ENCODE measurements at regions not wholly inside any gene's neighbourhood (a gene's known extent, or its start where the extent isn't known, plus 50 kb on each side); places are given as distances from the start of the nearest gene placed in this dataset.
A peak's percentile ranks its signal among the peaks of the same experiment; 100 is the strongest.

DNA sequence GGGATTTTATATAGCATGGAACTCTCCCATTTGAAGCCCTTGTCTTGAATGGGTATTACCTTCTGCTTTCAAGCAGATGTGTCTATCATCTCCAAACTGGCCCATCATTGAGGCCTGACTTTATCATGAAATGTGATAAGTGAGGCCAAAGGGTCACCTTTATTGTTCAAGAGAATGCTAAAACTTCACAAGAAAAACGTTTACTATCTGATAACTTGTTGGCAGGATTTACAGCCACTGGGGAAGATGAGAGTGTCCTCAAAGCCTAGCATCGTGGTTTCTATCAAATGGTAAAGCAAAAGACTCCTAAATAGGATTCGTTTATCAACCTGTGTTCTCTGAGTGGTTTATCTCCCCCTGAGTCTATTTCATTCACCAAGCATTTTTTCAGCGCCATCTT is 62.0 kb upstream of the CLMN start:
- no peak for FAIRE-seq

DNA sequence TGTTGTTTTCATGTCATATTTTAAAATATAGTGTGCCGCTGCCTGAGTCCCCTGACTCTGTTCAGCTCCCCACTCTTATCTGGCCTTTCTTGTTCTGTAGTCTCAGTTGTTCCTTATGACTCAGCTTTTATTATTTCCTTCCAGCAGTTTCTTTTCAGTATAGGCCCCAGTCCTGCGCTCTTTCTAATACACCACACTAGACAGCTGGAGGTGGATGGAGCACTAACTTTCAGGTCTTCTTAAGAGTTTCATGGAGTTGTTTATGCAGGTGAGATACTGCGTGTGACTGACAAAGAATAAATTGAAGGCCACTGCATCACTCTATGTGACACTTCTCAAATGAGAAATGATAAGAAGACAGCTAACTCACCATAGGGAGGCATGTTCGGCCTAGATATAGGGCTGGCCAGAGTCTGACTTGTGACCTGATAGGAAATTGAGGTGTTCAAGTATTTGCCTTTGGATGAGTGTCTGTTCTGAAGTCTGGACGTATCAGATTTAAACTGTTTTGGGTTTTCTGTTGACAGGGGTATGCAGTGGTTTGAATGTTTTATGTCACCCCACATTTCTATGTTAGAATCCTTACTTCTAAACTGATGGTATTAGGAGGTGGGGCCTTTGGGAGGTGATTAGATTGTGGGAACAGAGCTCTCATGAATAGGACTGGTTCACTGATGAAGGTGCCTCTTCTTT is 60.8 kb upstream of the CLMN start:
- FAIRE-seq: no peak

DNA sequence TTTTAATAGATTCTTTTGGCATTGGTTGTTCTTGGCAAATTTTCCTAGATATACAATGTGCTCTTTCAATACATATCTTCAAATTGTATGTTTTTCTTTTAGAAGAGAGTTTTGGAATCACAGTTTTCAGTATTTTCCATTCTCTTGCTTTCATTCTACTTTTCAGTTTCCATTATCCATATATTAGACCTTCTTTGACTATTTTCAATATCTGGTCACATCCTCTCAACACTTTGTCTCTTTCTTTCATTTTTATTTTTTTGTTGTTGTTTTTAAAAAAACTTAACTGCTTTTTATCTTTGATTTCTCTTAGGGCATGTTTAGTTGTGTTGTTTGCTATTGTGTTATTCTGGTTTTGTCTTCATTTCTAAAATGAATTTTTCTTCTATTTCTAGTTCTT is 59.9 kb upstream of the CLMN start:
- FAIRE-seq: peak; percentile 28

DNA sequence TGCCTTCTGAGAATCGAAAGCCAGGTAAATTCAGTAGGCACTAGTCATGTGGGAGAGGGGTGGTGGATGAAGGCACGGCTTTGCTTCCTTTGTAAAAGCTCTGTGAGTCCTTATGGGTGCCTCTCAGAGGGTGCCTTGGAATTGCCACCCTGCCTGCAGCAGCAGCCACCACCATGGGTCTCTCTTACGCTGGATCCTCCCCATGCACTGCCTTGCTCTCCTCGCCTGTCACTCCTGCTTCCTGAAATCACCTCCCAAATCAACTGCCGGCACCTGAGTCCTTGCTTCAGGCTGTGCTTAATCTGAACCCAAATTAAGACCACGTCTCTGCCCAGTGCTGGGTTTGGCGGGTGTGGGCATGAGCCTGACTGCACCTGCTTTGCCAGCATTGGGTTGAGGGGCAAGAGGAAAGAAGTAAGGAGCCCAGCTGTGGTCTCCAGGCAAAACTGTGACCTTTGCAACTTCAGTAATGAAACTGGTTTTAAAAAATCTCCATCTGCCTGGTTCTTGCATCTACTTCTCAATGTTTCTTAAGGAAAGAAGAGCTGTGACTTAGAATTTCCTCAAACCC is 55.9 kb upstream of the CLMN start:
- FAIRE-seq: no peak

DNA sequence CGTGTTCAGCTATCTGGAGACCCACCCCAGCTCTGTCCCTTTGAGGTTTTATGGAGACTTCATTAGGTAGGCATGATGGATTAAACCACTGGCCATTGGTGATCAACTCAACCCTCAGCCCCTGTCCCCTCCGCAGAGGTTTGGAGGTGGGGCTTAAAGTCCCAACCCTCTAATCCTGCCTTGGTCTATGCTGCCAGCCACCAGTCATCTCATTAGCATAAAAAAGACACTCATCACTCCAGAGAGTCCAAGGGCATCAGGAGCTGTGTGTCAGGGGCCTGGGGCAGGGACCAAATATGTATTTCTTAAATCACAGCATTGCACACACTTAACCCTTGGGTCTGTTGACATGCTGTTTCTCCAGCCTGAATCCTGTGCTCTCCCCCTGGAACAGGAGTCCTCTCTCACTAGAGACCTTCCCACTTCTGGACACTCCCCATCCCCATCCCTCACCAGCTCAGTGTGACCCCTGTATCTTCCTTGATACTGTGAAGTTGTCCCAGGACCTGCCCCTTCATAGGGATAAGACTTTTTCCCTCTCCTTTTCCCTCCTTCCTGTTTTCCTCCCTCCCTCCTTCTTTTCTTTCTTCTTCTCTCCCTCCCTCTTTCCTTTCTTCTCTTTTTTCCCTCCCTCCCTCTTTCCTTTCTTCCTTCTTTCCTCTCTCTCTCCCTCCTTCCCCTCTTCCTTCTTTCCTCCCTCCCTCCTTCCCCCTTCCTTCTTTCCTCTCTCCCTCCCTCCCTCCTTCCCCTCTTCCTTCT is 54.7 kb upstream of the CLMN start:
- FAIRE-seq: no peak

DNA sequence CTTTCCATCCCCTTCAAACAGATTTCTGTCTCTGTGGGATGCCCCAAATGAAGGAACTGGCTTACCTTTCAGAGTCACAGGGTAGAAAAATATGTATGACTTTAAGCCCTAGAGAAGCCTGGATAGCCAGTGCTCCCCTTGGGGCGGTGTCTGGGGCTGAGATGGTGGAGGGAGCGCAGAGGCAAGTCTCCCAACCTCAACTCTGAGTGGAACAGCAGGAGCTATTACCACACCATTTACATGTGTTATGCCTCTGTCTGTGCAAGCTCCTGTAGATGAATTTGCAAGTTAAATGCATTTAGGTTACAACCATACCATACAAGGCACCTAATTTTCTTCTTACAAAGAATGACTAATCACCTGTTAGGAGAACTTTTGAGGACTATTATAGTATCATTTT is 50.4 kb upstream of the CLMN start:
- no peak for FAIRE-seq
